ENCODE measurements at regions not wholly inside any gene's neighbourhood (a gene's known extent, or its start where the extent isn't known, plus 50 kb on each side); places are given as distances from the start of the nearest gene placed in this dataset.

DNA sequence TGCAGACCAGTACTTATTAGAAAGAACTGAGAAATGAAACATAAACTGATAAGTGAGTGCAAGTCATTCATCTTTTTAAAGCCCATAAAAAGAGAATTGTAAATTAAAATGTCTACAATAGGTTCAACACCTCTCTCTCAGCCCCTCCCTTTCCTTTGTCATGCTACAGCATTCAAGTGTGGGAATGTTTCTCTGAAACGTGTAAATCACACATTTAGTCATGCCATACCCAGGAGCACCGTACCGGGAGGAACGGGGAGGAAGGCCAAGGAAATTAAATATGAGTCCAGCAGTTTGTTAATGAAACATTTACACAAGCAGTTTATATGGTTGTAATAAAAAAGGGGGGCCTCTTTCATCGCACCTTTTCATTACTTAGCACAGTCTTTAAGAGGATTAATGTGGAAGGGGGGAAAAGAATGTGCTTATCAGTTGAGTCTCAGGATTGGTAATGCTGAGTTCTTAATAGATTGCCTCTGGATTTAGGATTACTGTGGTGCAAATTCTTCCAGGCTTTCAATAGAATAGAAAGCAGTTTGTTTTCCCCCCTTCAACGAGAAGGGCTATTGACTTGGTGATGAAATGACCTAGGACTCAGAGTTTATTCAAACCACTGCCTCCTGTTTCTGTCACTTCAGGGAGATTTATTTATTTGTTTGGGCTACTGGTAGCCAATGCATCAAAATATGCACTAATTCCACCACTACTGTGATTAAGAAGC lies 176.0 kb upstream of the ZNF608 start:
- no peak for DNase-seq (ENCODE audit: low read depth in 2 of 3, low spot score in 2 of 3)

DNA sequence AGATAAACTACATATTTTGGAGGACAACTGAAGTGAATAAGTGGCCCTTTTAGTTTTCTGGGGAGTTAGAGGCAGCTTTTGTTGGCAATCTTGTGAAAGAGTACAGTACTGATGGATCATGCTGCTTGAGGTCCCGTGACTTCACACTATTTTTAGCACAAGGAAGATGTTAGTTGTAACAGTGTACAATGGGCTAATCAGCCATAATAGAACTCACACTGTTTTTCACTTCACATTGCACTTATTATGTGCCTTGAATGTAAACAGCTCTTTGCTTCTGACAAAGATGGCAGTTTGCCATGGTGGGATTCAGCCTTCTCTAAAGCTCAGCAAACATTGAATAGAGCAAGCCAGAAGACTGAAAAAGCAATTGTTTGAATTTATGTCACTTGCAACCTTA lies 176.7 kb upstream of the ZNF608 start:
- no peak for DNase-seq (ENCODE audit: low read depth in 2 of 3, low spot score in 2 of 3)

DNA sequence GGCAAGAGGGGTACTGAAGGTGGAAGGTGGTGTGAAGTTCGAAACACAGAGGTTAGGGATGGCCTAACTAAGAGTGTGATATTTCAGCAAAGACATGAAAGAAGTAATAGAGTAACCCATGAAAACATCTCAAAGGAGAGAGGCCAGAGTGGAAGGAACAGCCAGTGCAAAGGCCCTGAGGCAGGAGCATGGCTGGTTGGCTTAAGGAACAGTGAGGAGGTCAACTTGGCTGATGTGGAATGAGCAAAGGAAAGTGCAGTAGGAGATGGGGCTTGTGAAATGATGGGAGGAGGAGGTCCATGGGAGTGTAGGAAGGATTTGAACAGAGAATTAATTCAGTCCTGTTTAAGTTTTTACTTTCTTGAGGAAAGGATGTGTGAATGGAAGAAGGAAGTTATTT lies 178.3 kb upstream of the ZNF608 start:
- no peak for DNase-seq (ENCODE audit: low read depth in 2 of 3, low spot score in 2 of 3)

DNA sequence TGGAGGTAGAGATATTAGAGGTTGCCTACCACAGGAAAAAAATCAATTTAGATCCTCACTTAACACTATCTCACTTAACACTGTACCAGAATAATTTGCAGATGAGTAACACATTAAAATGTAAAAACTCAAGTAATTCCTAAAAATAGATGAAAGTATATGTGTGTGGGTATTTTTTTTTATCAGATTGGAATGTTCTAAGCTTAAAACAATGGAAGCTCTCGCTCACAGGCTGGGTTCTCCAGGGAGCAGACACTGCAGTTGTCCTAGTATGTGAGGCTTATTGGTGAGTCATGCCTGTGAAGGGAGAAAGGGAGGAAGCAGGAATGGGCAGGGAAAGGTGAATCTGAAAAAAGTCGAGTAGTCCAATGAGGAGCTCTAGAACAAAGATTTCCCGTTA lies 181.3 kb upstream of the ZNF608 start:
- no peak for DNase-seq (ENCODE audit: low read depth in 2 of 3, low spot score in 2 of 3)

DNA sequence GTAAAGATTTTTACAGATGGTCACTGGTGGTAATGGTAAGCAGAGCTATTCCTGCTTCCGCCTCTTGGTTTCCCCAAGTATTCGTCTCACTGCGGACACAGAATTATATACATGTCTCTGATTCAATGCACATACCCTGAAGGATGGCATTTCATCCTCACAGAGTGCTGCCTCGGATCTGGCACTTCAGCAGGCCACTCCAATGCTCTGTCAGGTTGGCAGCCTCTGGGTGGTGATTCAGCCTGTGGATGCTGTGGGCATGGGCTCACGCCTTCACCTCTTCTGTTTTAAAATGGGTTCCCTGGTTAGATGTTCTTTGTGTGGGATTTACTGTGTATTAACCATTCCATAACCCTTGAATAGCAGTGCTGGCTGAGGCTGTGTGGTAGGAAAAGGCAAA lies 182.6 kb upstream of the ZNF608 start:
- DNase-seq (ENCODE audit: low read depth in 2 of 3, low spot score in 2 of 3), result no peak

DNA sequence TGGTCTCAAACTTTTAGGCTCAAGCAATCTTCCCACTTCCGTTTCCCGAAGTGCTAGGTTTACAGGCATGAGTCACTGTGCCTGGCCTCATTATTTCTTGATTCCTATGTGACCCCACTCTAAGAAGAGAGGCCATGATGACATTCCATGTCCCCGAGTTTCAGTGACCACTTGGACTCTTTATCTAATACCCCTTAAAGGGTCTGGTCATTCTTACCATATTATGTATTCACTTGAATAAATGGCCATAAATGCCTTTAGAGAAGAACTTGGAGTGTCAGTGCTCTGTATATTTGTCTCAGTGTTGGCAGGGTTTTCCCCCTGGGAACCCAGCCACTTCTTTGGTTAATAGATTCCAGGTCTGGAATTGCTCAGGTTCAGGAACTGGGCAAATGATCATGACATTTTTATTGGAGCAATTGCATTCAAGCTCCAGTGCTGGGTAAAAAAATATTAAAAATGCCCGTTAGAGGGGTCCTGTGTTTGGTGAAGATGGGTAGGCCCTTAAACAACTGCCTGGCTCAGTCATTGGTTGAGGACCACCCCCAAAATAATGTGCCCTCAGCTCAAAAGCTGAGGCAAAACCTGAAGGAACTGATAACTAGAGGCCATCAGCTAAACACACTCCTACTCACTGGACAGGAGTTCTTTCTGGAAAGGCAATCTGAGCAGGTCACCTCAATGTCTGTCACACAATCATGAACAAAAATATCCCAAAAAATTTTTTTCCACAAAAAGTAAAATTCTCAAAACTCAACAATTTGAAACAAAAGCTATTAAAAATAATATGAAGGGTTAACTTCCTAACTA lies 186.6 kb upstream of the ZNF608 start:
- no peak for DNase-seq (ENCODE audit: low read depth in 2 of 3, low spot score in 2 of 3)

DNA sequence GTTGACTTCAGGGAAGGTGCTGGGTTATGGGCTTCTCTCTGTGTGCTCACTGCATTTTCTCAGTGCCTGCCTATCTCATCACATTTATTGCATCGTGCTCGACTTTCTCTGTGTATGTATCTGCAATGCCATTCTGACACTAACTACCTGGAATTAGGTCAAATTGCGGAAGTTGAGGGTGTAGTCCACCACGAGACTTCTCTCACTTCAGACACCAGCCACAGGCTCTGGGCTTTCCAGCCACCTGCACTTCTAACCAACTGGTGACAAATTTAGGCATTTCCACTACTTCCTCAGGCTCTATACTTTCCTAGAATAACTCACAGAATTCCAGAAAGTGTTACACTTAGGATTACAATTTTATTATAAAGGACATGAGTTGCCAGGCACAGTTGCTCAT lies 188.6 kb upstream of the ZNF608 start:
- DNase-seq (ENCODE audit: low read depth in 2 of 3, low spot score in 2 of 3), result no peak

DNA sequence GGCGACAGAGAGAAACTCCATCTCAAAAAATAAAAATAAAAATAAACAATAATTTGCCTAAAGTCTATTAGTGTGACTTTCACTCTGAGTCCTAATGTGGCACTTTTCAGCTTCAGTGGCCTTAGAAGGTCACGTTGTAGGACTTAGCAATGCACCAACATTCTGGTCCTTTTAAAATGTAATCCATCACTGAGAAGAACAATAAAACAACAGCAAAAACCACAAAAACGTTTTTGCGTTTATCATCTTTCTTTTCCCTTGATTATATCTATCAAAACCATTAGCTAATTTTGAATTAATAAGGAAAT lies 190.1 kb upstream of the ZNF608 start:
- no peak for DNase-seq (ENCODE audit: low read depth in 2 of 3, low spot score in 2 of 3)

DNA sequence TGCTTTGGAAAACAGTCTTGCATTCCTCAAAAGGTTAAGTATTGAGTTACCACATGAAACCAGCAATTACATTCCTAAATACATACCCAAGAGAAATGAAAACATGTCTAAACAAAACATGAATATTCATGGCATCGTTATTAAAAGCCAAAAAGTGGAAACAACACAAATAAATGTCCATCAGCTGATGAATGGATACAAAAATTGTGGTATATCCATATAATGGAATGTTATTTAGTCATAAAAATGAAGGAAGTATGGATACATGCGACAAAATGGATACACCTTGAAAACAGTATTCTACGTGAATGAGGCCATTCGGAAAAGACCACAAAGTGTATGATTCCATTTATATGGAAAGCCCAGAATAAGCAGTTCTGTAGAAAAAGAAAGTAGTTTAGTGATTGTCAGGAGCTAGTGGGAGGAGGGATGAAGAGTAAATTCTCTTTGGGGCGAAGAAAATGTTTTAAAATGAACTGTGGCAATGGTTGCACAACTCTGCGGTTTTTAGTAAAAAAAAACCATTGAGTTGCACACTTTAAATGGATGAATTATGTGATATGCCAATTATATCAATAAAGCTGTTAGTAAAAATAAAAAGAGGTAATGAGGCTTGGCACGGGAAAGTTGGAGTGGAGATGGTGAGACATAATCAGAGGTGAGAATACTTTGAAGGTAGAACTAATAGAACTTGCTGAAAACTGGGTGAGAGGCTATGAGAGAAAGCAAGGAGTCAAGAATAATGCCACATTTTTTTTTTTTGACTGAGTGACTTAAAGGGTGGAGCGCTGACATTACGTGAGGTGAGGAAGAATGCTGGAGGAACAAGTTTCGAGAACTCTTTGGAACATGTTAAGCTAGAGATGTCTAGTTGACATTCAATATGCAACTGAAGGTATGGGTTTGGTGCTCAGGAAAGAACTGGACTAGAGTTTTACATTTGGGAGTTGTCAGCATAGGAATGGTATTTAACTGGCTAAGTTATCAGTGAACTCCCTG lies 194.9 kb upstream of the ZNF608 start:
- DNase-seq (ENCODE audit: low read depth in 2 of 3, low spot score in 2 of 3), result no peak

DNA sequence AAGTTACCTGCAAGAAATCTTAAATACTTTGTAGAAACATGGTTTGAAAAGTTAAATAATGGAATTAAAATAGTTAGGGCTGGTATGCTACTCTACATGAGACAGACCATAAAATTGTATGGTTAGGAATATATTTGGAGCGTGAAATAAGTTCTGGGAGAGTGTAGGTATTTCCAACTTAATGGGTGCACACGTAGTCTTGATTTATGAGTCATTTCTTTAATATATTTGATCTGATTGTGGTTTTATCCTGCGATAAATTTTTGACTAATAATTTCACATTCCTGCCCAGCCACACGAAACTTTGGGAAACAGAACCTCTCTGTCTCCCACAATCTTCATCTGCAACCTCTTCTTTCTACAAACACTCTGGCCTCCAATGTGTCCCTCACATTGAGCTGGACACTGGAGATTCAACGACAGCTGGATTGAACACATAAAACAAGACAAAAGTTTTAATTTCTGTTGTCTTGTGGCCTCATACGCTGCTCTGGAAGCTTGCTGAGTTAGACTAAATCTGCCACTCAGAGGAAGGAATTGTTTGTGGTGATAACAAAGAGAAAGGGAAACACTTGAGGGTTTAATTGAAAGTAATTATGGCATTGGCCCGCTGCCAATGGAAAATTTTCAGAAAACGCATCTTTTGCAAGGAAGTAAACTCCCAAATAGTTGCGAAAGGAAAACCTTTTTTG lies 201.8 kb upstream of the ZNF608 start:
- DNase-seq (ENCODE audit: low read depth in 2 of 3, low spot score in 2 of 3), result no peak

DNA sequence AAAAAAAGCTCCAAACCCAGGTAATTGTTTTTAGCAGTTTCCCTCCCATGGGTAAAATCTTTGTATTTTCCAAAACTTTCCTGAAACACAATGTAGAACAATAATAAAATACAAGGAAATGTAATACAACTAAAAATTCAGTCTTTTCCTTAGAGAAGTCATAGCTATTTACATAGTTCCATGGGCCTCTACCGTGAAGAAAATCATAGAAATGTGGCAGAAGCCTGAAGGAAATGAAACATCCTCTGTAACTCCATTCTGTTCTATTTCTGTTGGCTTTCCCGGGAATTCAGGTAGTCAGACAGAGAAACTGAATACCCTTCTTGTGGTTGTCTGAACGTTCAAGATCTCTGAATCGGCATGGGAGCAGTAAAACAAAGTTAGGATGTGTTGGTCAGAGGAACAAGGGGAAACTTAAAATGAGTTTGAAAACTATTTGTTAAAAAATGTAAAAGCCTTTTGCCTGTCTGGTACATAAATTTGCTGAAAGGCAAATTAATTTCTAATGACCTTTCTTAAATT lies 202.4 kb upstream of the ZNF608 start:
- no peak for DNase-seq (ENCODE audit: low read depth in 2 of 3, low spot score in 2 of 3)

DNA sequence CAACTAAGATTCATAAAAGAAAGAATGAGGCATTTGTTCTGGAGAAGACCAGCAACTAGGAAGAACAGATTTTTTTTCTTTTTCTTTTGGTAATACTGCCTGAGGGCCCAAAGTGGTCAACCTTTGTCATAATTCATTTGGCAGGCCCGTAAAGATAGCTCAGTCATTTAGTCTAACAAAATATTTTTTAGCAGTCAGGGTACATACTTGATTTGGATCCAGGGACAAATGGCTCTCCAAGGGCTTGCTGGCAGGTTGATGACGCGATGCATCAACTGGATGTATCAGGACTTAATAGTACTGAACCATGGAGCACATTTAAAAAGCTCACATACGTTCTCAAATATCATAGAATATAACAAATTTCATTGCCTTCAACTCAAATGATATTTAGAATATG lies 203.4 kb upstream of the ZNF608 start:
- DNase-seq (ENCODE audit: low read depth in 2 of 3, low spot score in 2 of 3), result no peak

DNA sequence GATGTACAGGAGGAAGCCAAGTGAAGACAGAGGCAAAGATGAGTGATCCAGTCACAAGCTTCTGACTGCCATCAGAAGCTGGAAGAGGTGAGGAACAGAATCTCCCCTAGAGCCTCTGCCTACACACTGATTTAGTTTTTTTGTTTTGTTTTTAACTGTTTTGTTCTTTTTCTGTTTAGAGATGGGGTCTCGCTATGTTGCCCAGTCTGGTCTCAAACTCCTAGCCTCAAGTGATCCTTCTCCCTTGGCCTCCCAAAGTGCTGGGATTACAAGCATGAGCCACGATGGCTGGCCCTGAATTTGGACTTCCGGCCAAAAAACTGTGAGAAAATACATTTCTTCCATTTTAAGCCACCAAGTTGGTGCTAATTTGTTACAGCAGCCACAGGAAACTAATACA lies 204.7 kb upstream of the ZNF608 start:
- DNase-seq (ENCODE audit: low read depth in 2 of 3, low spot score in 2 of 3), result no peak

DNA sequence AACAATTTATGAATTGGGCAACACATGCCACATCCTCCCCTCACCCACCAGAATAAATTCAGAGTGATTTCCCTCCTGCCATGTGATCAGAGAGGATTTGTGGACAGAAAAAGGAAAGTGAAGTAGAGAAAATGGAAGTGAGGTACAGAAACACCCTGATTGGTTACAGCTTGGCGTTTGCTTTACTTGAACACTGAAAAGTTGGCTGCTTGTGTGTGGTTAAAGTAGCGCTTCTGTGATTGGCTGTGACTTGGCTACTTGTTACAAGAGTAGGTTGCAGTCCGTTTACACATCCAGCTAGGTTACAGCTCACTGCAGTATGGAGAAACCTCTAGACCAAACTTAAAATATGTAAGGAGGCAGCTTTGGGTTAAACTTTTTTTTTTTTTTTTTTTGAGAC lies 205.2 kb upstream of the ZNF608 start:
- DNase-seq (ENCODE audit: low read depth in 2 of 3, low spot score in 2 of 3), result no peak

DNA sequence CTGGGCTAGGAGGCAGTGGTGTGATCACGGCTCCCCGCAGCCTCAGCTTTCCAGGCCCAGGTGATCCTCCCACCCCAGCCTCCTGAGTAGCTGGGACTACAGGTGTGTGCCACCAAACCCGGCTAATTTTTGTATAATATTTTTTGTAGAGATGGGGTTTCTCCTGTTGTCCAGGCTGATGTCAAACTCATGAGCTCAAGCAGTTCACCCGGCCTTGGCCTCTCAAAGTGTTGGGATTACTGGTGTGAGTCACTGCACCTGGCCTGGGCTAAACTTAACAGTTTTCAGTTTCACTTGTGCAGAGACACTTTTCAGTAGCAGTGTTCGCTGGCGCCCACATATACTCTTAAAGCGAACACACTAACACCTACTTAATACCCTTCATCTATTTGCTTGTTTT lies 205.6 kb upstream of the ZNF608 start:
- DNase-seq (ENCODE audit: low read depth in 2 of 3, low spot score in 2 of 3), result no peak

DNA sequence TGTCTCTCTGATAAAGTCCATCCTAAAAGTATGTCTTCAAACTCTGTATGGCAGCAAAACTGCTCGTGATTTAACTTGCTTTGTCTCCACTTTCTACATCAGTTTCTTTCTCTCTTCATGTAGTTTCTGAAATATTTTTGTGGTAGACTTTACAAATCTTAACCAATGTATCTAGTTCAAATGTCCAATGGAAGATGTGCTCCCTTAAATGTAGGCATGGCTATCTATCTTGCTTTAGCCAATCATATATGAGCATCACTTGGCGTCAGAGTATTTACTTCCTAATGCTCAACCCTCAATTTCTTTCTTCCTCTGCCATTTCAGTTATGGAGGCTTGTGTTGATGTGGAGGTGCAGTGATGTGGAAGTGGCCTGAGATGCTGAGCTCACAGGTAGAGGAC lies 206.1 kb upstream of the ZNF608 start:
- DNase-seq (ENCODE audit: low read depth in 2 of 3, low spot score in 2 of 3), result no peak

DNA sequence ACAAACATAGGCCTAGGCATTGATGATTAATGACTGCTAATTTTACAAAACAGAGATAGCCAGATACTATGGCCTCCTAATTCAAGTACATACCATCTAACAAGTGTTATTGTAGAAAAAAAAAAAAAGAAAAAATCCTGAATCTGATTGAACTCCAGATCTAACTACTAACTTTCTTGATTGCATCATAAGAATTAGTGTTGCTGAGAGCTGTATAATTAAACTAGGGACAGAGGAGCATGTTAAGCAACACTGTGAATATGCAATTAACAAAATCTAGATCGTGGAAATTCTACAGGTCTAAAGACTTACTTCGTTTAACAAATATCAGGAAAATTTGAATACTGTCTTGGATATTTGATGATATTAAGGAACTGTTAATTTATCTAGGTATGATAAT lies 208.3 kb upstream of the ZNF608 start:
- DNase-seq (ENCODE audit: low read depth in 2 of 3, low spot score in 2 of 3), result no peak

DNA sequence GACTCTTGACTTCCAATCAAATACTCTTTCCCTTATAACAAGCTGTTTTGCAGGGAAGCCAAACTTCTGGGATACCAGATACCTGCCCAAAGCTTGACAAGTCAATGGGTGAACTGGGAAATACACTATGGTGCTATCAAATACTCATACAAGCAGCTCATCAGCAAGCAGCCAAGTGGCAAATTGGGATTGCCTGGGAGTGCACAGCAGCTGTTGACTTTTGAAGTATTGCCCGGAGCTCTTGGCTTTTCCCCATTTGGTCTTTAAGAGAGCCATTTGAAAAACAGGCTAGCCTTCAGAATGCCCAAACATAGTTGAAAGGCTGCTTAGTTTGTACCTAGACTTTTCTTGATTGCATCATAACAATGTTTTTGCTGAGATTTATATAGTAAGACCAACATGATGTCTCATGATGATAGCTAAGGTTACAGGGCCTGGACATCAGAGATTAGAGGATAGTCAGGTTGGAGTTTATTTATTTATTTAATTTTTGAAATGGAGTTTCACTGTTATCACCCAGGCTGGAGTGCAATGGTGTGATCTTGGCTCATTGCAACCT lies 210.1 kb upstream of the ZNF608 start:
- DNase-seq (ENCODE audit: low read depth in 2 of 3, low spot score in 2 of 3), result no peak

DNA sequence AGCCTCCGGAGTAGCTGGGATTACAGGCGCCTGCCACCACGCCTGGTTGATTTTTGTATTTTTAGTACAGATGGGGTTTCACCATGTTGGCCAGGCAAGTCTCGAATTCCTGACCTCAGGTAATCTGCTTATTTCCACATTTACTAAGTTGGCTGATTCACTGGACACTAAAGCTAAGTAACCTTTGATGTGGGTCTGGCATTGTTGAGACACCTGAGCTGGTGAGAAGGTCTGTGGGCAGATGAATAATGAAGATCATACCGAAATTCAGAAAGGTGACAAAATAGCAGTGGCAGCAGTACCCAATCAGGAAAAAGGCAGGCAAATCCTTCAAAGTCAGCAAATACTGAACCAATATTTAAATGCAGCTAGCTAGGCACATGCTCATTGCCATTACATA lies 210.6 kb upstream of the ZNF608 start:
- DNase-seq (ENCODE audit: low read depth in 2 of 3, low spot score in 2 of 3), result no peak

DNA sequence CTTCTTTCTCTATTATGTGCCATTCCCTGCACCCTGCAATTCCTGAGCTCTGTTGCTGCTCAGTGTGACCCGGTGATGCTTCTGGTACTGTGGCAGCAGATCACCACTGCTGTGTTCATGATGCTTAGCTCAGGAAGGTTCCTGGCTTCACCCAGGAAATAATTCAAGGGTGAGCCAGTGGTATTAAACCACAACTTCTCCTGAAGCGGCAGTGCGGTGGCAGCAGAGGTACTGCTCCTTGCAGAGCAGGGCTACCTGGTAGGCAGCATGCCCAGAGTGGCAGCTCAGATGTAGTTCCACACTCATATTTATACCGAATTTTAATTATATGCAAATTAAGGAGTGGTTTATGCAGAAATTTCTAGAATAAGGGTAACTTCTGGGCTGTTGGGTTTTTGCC lies 213.8 kb upstream of the ZNF608 start:
- DNase-seq (ENCODE audit: low read depth in 2 of 3, low spot score in 2 of 3), result no peak

DNA sequence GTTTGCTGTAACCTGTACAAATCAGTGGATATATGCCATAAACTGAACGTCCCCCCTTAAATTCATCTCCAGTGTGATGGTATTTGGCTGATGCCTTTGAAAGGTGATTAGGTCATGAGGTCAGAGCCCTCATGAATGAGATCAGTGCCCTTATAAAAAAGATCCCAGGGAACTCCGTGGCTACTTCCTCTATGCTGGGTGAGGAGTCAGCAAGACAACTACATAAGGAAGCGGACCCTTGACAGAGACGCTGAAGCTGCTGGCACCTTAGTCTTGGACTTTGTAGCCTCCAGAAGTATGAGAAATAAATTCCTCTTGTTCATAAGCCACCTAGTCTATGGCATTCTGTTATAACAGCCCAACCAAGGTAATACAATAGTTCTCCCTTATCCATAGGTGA lies 215.1 kb upstream of the ZNF608 start:
- no peak for DNase-seq (ENCODE audit: low read depth in 2 of 3, low spot score in 2 of 3)
